ENCODE measurements at regions not wholly inside any gene's neighbourhood (a gene's known extent, or its start where the extent isn't known, plus 50 kb on each side); places are given as distances from the start of the nearest gene placed in this dataset.

DNA sequence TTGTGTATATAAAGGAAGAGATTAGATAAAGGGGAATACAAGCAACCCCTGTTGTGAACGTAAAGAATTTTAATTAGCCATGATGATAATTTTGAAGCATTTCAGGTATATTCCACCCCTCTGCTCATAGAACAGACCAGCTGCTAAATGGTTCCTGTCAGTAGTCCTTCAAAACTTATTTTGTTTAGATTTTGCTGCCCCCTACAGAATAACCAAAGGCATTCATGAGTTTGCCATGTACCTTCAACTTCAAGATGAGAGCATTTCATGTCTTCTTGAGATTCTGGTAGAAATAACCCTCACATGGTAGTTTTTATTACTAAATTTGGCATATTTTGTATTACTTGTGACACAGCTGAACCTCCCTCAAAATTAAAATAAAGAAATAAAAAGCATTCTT lies 1586.7 kb downstream of the HACE1 start (continued):
- TF ChIP-seq CEBPG (CRISPR knock-in tag; IDR thresholded peaks at IDR 0.05) (no peak), CEBPG (tag; conservative IDR thresholded peaks at IDR 0.05 in 1 of 2, IDR thresholded peaks at IDR 0.05 in 1 of 2) (no peak), SAFB (IDR thresholded peaks at IDR 0.05; ENCODE audit: borderline replicate concordance, low read depth, low read length) (no peak), ZNF174 (CRISPR knock-in tag; IDR thresholded peaks at IDR 0.05) (no peak), IRF2 (CRISPR knock-in tag; IDR thresholded peaks at IDR 0.05) (no peak)

DNA sequence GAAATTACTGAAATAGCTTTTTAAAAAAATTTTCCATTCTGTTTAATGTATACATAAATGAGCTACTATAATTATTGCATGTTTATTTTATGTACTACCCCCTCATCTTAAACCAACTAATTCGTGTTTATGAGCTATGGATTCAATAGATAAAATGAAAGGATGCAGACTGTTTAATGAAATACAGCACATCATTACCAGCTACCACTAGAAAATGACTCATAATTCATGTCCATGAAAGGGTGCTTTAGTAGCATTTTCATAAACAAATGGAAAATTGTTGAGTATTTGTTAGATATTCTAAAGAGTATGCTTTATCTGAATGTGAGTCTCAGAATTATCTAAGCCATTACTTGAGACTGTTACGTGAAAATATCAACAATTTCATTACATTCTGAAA lies 1590.1 kb downstream of the HACE1 start:
- no peaks in the 10 kb centered on the region for H3K27me3 ChIP-seq (ENCODE audit: control insufficient read depth in 2 of 2, insufficient read depth in 2 of 2, low read length in 2 of 2)
- H3K4me1 ChIP-seq (replicated peaks in 1 of 2; ENCODE audit: control insufficient read depth in 2 of 2, insufficient read depth in 2 of 2, low read length in 2 of 2) = no peaks in the 10 kb centered on the region
- intact Hi-C loops (cut with micrococcal nuclease) = no loop called here
- no peaks in the 10 kb centered on the region for H3K9me3 ChIP-seq (replicated peaks; ENCODE audit: control insufficient read depth, insufficient read depth, low read depth, low read length)
- no peaks in the 10 kb centered on the region for H4K20me1 ChIP-seq (replicated peaks; ENCODE audit: control insufficient read depth, insufficient read depth, low read length)
- H3K9me1 ChIP-seq (ENCODE audit: control insufficient read depth, insufficient read depth, low read length) = no peaks in the 10 kb centered on the region
- ChIA-PET POLR2A (no interaction called here), CTCF (ENCODE audit: low intra/inter-chr PET ratio) (no interaction called here)
- no peak overlapping the region for H3K4me2 ChIP-seq (ENCODE audit: insufficient read depth, low read length)
- in situ Hi-C loops (cut with MboI) = no loop called here
- no peaks in the 10 kb centered on the region for H3K36me3 ChIP-seq (ENCODE audit: control insufficient read depth, insufficient read depth, low read length)
- DNase-seq (ENCODE audit: extremely low read depth in 1 of 4, low spot score in 3 of 4) = no peak
- H3K27ac ChIP-seq (ENCODE audit: extremely low read depth, low read depth, low read length) = no peak overlapping the region
- no peak overlapping the region for H3K9ac ChIP-seq (ENCODE audit: insufficient read depth in 1 of 2, low read depth in 2 of 2, low read length in 2 of 2)
- H3K79me2 ChIP-seq (ENCODE audit: control insufficient read depth, insufficient read depth, low read length) = no peaks in the 10 kb centered on the region
- no peak overlapping the region for H3K4me3 ChIP-seq
- no peak for FAIRE-seq
- no peak overlapping the region for H2AFZ ChIP-seq (ENCODE audit: low read depth, low read length)
- BruUV-seq (replicated peaks) = no TSS peak
- no peak for ATAC-seq
- 0% methylated on average over 2 of the region's 2 CpGs for WGBS (ENCODE audit: insufficient coverage, low coverage, missing lambda C conversion rate)
- TF ChIP-seq POLR3A (IDR thresholded peaks at IDR 0.05; ENCODE audit: borderline replicate concordance, extremely low read depth, insufficient read depth, insufficient read length) (no peak), CCNT2 (IDR thresholded peaks at IDR 0.05; ENCODE audit: borderline replicate concordance, extremely low read depth, insufficient read length, low read depth, low read length) (no peak), NR4A1 (CRISPR knock-in tag; IDR thresholded peaks at IDR 0.05) (no peak), NR4A1 (tag; IDR thresholded peaks at IDR 0.05) (no peak), NEUROD1 (IDR thresholded peaks at IDR 0.05; ENCODE audit: borderline replicate concordance, low read depth, low read length, partially characterized antibody) (no peak), RBFOX2 (IDR thresholded peaks at IDR 0.05; ENCODE audit: low read depth, low read length) (no peak)
- TF ChIP-seq, protein P1, sequence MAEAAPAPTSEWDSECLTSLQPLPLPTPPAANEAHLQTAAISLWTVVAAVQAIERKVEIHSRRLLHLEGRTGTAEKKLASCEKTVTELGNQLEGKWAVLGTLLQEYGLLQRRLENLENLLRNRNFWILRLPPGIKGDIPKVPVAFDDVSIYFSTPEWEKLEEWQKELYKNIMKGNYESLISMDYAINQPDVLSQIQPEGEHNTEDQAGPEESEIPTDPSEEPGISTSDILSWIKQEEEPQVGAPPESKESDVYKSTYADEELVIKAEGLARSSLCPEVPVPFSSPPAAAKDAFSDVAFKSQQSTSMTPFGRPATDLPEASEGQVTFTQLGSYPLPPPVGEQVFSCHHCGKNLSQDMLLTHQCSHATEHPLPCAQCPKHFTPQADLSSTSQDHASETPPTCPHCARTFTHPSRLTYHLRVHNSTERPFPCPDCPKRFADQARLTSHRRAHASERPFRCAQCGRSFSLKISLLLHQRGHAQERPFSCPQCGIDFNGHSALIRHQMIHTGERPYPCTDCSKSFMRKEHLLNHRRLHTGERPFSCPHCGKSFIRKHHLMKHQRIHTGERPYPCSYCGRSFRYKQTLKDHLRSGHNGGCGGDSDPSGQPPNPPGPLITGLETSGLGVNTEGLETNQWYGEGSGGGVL (CRISPR knock-in tag; IDR thresholded peaks at IDR 0.05) = no peak
- TF ChIP-seq, protein P2, sequence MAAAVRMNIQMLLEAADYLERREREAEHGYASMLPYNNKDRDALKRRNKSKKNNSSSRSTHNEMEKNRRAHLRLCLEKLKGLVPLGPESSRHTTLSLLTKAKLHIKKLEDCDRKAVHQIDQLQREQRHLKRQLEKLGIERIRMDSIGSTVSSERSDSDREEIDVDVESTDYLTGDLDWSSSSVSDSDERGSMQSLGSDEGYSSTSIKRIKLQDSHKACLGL (CRISPR knock-in tag; IDR thresholded peaks at IDR 0.05; ENCODE audit: borderline replicate concordance, poor library complexity, severe bottlenecking) = no peak
